GM23338 (cell line): ENCODE measurements at regions not wholly inside any gene's neighbourhood (a gene's known extent, or its start where the extent isn't known, plus 50 kb on each side); places are given as distances from the start of the nearest gene placed in this dataset.

Source experiments
- ATAC-seq: fragments of 200-7000 bp; cut with Tn5 transposase; 3 replicates; pipeline ENCODE4 v1.9.1; 2020
- DNase-seq: peaks from one replicate; pipeline ENCODE4 v3.0.0-alpha.2; 2015; ENCODE audit warnings: low spot score
- H2AFZ ChIP-seq: fragments of 200-600 bp; sonication (generic); 2 replicates; pipeline ENCODE4 v1.8.0; 2016; ENCODE audit warnings: antibody characterized with exemption, mild to moderate bottlenecking, moderate library complexity
- H3F3A ChIP-seq: fragments of 200-600 bp; sonication (generic); replicated peaks from 2 replicates; pipeline ENCODE4 v1.8.0; 2017; ENCODE audit warnings: antibody characterized with exemption, mixed run types, low read depth
- H3K27ac ChIP-seq: fragments of 200-600 bp; sonication (generic); 2 replicates; pipeline ENCODE4 v1.6.1; 2016; ENCODE audit warnings: low read depth
- H3K27me3 ChIP-seq: fragments of 200-600 bp; sonication (generic); 2 replicates; pipeline ENCODE4 v1.8.0; 2016; ENCODE audit warnings: mild to moderate bottlenecking, mixed run types, moderate library complexity; ENCODE audit not compliant: insufficient read depth
- H3K36me3 ChIP-seq: fragments of 200-600 bp; sonication (generic); 2 replicates; pipeline ENCODE4 v1.8.0; 2016; ENCODE audit warnings: mild to moderate bottlenecking; ENCODE audit not compliant: insufficient read depth
- H3K4me1 ChIP-seq: fragments of 200-600 bp; sonication (generic); 2 replicates; pipeline ENCODE4 v1.8.0; 2016; ENCODE audit warnings: mild to moderate bottlenecking, moderate library complexity; ENCODE audit not compliant: insufficient read depth
- H3K4me2 ChIP-seq: fragments of 200-600 bp; sonication (generic); 2 replicates; pipeline ENCODE4 v1.7.1; 2017; ENCODE audit warnings: mixed run types
- H3K4me3 ChIP-seq: fragments of 200-600 bp; sonication (generic); 2 replicates; pipeline ENCODE4 v1.6.1; 2016; ENCODE audit warnings: mixed run types
- H3K79me2 ChIP-seq: fragments of 200-600 bp; sonication (generic); replicated peaks from 2 replicates; pipeline ENCODE4 v1.8.0; 2017; ENCODE audit warnings: mild to moderate bottlenecking; ENCODE audit not compliant: insufficient read depth
- H3K9me2 ChIP-seq: fragments of 200-600 bp; sonication (generic); 2 replicates; pipeline ENCODE4 v1.8.0; 2017; ENCODE audit not compliant: insufficient read depth
- H4K20me1 ChIP-seq: fragments of 200-600 bp; sonication (generic); replicated peaks from 2 replicates; pipeline ENCODE4 v1.8.0; 2017; ENCODE audit warnings: mild to moderate bottlenecking; ENCODE audit not compliant: insufficient read depth
- H3K27ac Mint-ChIP-seq: 2 replicates; pipeline ENCODE4 v1.8.0; 2020; ENCODE audit warnings: inconsistent platforms, mild to moderate bottlenecking, moderate library complexity, mixed read lengths
- H3K27me3 Mint-ChIP-seq: 3 replicates; pipeline ENCODE4 v1.8.0; 2022; ENCODE audit warnings: low read depth, mild to moderate bottlenecking, moderate library complexity, mixed read lengths, inconsistent platforms; ENCODE audit not compliant: insufficient read depth, poor library complexity
- H3K36me3 Mint-ChIP-seq: 3 replicates; pipeline ENCODE4 v1.8.0; 2021; ENCODE audit warnings: low read depth, mild to moderate bottlenecking, inconsistent platforms, moderate library complexity, mixed read lengths
- H3K4me1 Mint-ChIP-seq: 3 replicates; pipeline ENCODE4 v1.8.0; 2020; ENCODE audit warnings: mild to moderate bottlenecking, inconsistent platforms, mixed read lengths
- H3K4me3 Mint-ChIP-seq: 3 replicates; pipeline ENCODE4 v1.8.0; 2021; ENCODE audit warnings: moderate library complexity, mild to moderate bottlenecking, inconsistent platforms, mixed read lengths
- H3K9me3 Mint-ChIP-seq: 3 replicates; pipeline ENCODE4 v1.8.0; 2020; ENCODE audit warnings: moderate library complexity, mild to moderate bottlenecking, inconsistent platforms, mixed read lengths
- EZH2 ChIP-seq: fragments of 200-600 bp; sonication (generic); IDR thresholded peaks from one replicate; pipeline ENCODE4 v1.8.0; 2017; ENCODE audit warnings: antibody characterized with exemption, mild to moderate bottlenecking, low read depth; ENCODE audit not compliant: unreplicated experiment
- EZH2phosphoT487 ChIP-seq: fragments of 200-600 bp; sonication (generic); IDR thresholded peaks from one replicate; pipeline ENCODE4 v1.8.1; 2018; ENCODE audit warnings: antibody characterized with exemption; ENCODE audit not compliant: unreplicated experiment
- JUNB ChIP-seq: IDR thresholded peaks from one replicate; pipeline ENCODE4 v1.6.1; 2016; ENCODE audit warnings: antibody characterized with exemption; ENCODE audit not compliant: unreplicated experiment
- NANOG ChIP-seq: IDR thresholded peaks from 2 replicates; pipeline ENCODE4 v1.6.1; 2016; ENCODE audit warnings: antibody characterized with exemption, borderline replicate concordance
- POLR2AphosphoS5 ChIP-seq: IDR thresholded peaks from 2 replicates; pipeline ENCODE4 v1.6.1; 2016; ENCODE audit warnings: antibody characterized with exemption, low read depth
- ZNF114 ChIP-seq: fragments of 250-450 bp; sonication (Bioruptor Pico); IDR thresholded peaks from 2 replicates; pipeline ENCODE4 v1.5.0; 2020; ENCODE audit warnings: mild to moderate bottlenecking, moderate library complexity
- ZNF331 ChIP-seq: fragments of 250-450 bp; sonication (Bioruptor Pico); IDR thresholded peaks from 2 replicates; pipeline ENCODE4 v1.5.0; 2020; ENCODE audit warnings: low read depth, mild to moderate bottlenecking, moderate library complexity
- TF ChIP-seq, protein P1 (sequence below): IDR thresholded peaks from one replicate; pipeline ENCODE4 v1.6.1; 2018; ENCODE audit warnings: antibody characterized with exemption; ENCODE audit not compliant: unreplicated experiment
- TF ChIP-seq, protein P2 (sequence below): IDR thresholded peaks from 2 replicates; pipeline ENCODE4 v1.6.1; 2016; ENCODE audit warnings: antibody characterized with exemption
- TF ChIP-seq, protein P3 (sequence below): fragments of 250-450 bp; sonication (Bioruptor Pico); IDR thresholded peaks from 2 replicates; pipeline ENCODE4 v1.5.0; 2020; ENCODE audit warnings: mild to moderate bottlenecking, moderate library complexity

DNA sequence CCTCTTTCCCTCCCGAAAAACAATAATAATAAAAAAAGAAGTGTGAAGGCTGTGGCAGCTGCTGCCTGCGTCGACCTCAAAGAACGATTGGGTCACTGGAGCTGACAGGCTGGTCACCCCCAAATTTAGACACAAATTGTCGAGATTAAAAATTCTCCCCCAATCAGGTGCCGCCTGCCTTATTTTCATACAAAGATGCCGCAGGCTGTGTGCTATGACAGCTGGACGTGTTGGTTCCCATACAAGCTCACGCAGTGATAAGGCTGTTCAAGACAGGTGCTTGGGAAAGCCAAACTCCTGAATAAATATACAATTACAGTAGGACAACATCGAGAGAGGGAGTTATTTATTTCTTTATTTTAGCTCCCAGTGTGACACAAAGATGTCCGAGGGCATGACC, 1041.8 kb downstream of the VRK1 start (continued):
- TF ChIP-seq, protein P1, sequence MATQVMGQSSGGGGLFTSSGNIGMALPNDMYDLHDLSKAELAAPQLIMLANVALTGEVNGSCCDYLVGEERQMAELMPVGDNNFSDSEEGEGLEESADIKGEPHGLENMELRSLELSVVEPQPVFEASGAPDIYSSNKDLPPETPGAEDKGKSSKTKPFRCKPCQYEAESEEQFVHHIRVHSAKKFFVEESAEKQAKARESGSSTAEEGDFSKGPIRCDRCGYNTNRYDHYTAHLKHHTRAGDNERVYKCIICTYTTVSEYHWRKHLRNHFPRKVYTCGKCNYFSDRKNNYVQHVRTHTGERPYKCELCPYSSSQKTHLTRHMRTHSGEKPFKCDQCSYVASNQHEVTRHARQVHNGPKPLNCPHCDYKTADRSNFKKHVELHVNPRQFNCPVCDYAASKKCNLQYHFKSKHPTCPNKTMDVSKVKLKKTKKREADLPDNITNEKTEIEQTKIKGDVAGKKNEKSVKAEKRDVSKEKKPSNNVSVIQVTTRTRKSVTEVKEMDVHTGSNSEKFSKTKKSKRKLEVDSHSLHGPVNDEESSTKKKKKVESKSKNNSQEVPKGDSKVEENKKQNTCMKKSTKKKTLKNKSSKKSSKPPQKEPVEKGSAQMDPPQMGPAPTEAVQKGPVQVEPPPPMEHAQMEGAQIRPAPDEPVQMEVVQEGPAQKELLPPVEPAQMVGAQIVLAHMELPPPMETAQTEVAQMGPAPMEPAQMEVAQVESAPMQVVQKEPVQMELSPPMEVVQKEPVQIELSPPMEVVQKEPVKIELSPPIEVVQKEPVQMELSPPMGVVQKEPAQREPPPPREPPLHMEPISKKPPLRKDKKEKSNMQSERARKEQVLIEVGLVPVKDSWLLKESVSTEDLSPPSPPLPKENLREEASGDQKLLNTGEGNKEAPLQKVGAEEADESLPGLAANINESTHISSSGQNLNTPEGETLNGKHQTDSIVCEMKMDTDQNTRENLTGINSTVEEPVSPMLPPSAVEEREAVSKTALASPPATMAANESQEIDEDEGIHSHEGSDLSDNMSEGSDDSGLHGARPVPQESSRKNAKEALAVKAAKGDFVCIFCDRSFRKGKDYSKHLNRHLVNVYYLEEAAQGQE = no peak
- TF ChIP-seq, protein P2, sequence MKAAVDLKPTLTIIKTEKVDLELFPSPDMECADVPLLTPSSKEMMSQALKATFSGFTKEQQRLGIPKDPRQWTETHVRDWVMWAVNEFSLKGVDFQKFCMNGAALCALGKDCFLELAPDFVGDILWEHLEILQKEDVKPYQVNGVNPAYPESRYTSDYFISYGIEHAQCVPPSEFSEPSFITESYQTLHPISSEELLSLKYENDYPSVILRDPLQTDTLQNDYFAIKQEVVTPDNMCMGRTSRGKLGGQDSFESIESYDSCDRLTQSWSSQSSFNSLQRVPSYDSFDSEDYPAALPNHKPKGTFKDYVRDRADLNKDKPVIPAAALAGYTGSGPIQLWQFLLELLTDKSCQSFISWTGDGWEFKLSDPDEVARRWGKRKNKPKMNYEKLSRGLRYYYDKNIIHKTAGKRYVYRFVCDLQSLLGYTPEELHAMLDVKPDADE = no peak
- TF ChIP-seq POLR2AphosphoS5 (no peak), EZH2 (no peak), JUNB (no peak), NANOG (no peak), EZH2phosphoT487 (no peak)

DNA sequence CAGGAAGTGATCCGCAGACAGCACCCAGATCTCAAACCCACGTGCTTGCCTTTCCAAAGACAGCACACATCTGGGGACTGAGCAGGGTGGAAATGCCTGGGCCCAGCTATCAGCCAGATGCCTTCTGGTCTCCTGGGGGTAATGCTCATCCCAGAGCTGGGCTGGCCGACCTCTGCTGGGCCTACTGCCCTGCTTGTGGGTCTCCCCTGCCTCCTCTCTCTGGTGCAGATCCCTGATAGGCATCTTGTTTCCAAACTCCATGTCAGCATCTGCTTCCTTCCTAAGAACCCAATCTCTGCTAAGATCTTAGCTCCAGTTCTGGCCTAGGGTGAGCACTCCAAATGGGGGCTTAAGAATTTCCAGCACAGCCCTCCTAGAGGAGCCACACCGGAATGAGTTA, 1043.0 kb downstream of the VRK1 start:
- H3K4me1 Mint-ChIP-seq = peaks cover 8% of the 10 kb centered on the region
- H3K9me3 Mint-ChIP-seq = no peaks in the 10 kb centered on the region; the same call in 2 of the 3 replicates
- no peaks in the 10 kb centered on the region for H3K36me3 ChIP-seq
- no peak overlapping the region for H3K4me2 ChIP-seq
- no peak overlapping the region for H3K27ac Mint-ChIP-seq
- no peak for ATAC-seq
- H3K27me3 Mint-ChIP-seq = peaks cover 4% of the 10 kb centered on the region
- H3K27ac ChIP-seq = no peak overlapping the region
- no peaks in the 10 kb centered on the region for H3K4me1 ChIP-seq
- no peak for DNase-seq
- H3K36me3 Mint-ChIP-seq = no peaks in the 10 kb centered on the region; the same call in 2 of the 3 replicates
- H3K27me3 ChIP-seq = no peaks in the 10 kb centered on the region
- H3K9me2 ChIP-seq = 0 out of 2 replicates have a peak, but pooled peaks cover 4% of the 10 kb centered on the region
- no peak overlapping the region for H2AFZ ChIP-seq
- no peak overlapping the region for H3K4me3 ChIP-seq
- no peaks in the 10 kb centered on the region for H4K20me1 ChIP-seq
- no peaks in the 10 kb centered on the region for H3F3A ChIP-seq
- H3K79me2 ChIP-seq = no peaks in the 10 kb centered on the region
- H3K4me3 Mint-ChIP-seq = no peak overlapping the region
- no peak for TF ChIP-seq ZNF114
- no peak for TF ChIP-seq ZNF331 (CRISPR knock-in tag)
- TF ChIP-seq, protein P1 = no peak
- TF ChIP-seq, protein P3, sequence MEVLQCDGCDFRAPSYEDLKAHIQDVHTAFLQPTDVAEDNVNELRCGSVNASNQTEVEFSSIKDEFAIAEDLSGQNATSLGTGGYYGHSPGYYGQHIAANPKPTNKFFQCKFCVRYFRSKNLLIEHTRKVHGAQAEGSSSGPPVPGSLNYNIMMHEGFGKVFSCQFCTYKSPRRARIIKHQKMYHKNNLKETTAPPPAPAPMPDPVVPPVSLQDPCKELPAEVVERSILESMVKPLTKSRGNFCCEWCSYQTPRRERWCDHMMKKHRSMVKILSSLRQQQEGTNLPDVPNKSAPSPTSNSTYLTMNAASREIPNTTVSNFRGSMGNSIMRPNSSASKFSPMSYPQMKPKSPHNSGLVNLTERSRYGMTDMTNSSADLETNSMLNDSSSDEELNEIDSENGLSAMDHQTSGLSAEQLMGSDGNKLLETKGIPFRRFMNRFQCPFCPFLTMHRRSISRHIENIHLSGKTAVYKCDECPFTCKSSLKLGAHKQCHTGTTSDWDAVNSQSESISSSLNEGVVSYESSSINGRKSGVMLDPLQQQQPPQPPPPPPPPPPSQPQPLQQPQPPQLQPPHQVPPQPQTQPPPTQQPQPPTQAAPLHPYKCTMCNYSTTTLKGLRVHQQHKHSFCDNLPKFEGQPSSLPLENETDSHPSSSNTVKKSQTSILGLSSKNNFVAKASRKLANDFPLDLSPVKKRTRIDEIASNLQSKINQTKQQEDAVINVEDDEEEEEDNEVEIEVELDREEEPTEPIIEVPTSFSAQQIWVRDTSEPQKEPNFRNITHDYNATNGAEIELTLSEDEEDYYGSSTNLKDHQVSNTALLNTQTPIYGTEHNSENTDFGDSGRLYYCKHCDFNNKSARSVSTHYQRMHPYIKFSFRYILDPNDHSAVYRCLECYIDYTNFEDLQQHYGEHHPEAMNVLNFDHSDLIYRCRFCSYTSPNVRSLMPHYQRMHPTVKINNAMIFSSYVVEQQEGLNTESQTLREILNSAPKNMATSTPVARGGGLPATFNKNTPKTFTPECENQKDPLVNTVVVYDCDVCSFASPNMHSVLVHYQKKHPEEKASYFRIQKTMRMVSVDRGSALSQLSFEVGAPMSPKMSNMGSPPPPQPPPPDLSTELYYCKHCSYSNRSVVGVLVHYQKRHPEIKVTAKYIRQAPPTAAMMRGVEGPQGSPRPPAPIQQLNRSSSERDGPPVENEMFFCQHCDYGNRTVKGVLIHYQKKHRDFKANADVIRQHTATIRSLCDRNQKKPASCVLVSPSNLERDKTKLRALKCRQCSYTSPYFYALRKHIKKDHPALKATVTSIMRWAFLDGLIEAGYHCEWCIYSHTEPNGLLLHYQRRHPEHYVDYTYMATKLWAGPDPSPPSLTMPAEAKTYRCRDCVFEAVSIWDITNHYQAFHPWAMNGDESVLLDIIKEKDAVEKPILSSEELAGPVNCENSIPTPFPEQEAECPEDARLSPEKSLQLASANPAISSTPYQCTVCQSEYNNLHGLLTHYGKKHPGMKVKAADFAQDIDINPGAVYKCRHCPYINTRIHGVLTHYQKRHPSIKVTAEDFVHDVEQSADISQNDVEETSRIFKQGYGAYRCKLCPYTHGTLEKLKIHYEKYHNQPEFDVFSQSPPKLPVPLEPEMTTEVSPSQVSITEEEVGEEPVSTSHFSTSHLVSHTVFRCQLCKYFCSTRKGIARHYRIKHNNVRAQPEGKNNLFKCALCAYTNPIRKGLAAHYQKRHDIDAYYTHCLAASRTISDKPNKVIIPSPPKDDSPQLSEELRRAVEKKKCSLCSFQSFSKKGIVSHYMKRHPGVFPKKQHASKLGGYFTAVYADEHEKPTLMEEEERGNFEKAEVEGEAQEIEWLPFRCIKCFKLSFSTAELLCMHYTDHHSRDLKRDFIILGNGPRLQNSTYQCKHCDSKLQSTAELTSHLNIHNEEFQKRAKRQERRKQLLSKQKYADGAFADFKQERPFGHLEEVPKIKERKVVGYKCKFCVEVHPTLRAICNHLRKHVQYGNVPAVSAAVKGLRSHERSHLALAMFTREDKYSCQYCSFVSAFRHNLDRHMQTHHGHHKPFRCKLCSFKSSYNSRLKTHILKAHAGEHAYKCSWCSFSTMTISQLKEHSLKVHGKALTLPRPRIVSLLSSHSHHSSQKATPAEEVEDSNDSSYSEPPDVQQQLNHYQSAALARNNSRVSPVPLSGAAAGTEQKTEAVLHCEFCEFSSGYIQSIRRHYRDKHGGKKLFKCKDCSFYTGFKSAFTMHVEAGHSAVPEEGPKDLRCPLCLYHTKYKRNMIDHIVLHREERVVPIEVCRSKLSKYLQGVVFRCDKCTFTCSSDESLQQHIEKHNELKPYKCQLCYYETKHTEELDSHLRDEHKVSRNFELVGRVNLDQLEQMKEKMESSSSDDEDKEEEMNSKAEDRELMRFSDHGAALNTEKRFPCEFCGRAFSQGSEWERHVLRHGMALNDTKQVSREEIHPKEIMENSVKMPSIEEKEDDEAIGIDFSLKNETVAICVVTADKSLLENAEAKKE (CRISPR knock-in tag) = no peak
- TF ChIP-seq, protein P2 = no peak
